ENCODE measurements at regions not wholly inside any gene's neighbourhood (a gene's known extent, or its start where the extent isn't known, plus 50 kb on each side); places are given as distances from the start of the nearest gene placed in this dataset.
A peak's percentile ranks its signal among the peaks of the same experiment; 100 is the strongest.

GRCh38 chr10:76736392-76736791 lies 901.2 kb downstream of the KCNMA1 start:
- Histone ChIP-seq H3K4me3 (no peak overlapping the region), H3K9me3 (peaks cover 2% of the 10 kb centered on the region; the same call in 1 of the 2 replicates), H4K20me1 (no peaks in the 10 kb centered on the region), H3K4me2 (peak overlapping the region; percentile 10; the same call in 1 of the 2 replicates), H3K4me1 (peaks cover 7% of the 10 kb centered on the region), H3K36me3 (no peaks in the 10 kb centered on the region), H3K9ac (no peak overlapping the region), H3K27me3 (no peaks in the 10 kb centered on the region), H3K27ac (no peak overlapping the region)
- TF ChIP-seq Cebpa-rat (IDR thresholded peaks at IDR 0.05): no peak

GRCh38 chr10:76735866-76736265 lies 901.7 kb downstream of the KCNMA1 start:
- Histone ChIP-seq H3K27me3 (no peaks in the 10 kb centered on the region), H4K20me1 (no peaks in the 10 kb centered on the region), H3K9ac (no peak overlapping the region), H3K4me2 (no peak overlapping the region; the same call in 1 of the 2 replicates), H3K36me3 (no peaks in the 10 kb centered on the region), H3K9me3 (peaks cover 7% of the 10 kb centered on the region; the same call in 1 of the 2 replicates), H3K27ac (no peak overlapping the region), H3K4me3 (no peak overlapping the region), H3K4me1 (peaks cover 7% of the 10 kb centered on the region)
- TF ChIP-seq Cebpa-rat (IDR thresholded peaks at IDR 0.05): no peak

GRCh38 chr10:76733441-76733936 lies 904.1 kb downstream of the KCNMA1 start:
- Histone ChIP-seq H3K4me3 (no peak overlapping the region), H3K4me2 (no peak overlapping the region), H3K27ac (no peak overlapping the region), H3K9me3 (peaks cover 11% of the 10 kb centered on the region; the same call in 1 of the 2 replicates), H4K20me1 (no peaks in the 10 kb centered on the region), H3K9ac (no peak overlapping the region), H3K4me1 (peaks cover 7% of the 10 kb centered on the region), H3K27me3 (no peaks in the 10 kb centered on the region), H3K36me3 (no peaks in the 10 kb centered on the region)
- TF ChIP-seq Cebpa-rat (IDR thresholded peaks at IDR 0.05): no peak

GRCh38 chr10:76732306-76732705 lies 905.3 kb downstream of the KCNMA1 start:
- Histone ChIP-seq H3K4me2 (no peak overlapping the region), H4K20me1 (no peaks in the 10 kb centered on the region), H3K27ac (no peak overlapping the region), H3K9me3 (peaks cover 11% of the 10 kb centered on the region; the same call in 1 of the 2 replicates), H3K36me3 (no peaks in the 10 kb centered on the region), H3K9ac (no peak overlapping the region), H3K4me1 (peaks cover 7% of the 10 kb centered on the region), H3K4me3 (no peak overlapping the region), H3K27me3 (no peaks in the 10 kb centered on the region)
- no peak for TF ChIP-seq Cebpa-rat (IDR thresholded peaks at IDR 0.05)

GRCh38 chr10:76729841-76730487 lies 907.6 kb downstream of the KCNMA1 start:
- no peaks in the 10 kb centered on the region for H3K36me3 ChIP-seq

GRCh38 chr10:76729346-76729745 lies 908.3 kb downstream of the KCNMA1 start:
- Histone ChIP-seq H4K20me1 (no peaks in the 10 kb centered on the region), H3K9me3 (peaks cover 11% of the 10 kb centered on the region; the same call in 1 of the 2 replicates), H3K27me3 (no peaks in the 10 kb centered on the region), H3K4me1 (no peaks in the 10 kb centered on the region), H3K4me3 (no peak overlapping the region), H3K27ac (no peak overlapping the region), H3K9ac (no peak overlapping the region), H3K36me3 (no peaks in the 10 kb centered on the region), H3K4me2 (no peak overlapping the region)
- no peak for TF ChIP-seq Cebpa-rat (IDR thresholded peaks at IDR 0.05)

More at GRCh38 chr10:76729841-76730487, 907.6 kb downstream of the KCNMA1 start:
- Histone ChIP-seq H3K9me3 (peaks cover 11% of the 10 kb centered on the region; the same call in 1 of the 2 replicates), H3K4me1 (no peaks in the 10 kb centered on the region), H3K4me3 (no peak overlapping the region), H3K27ac (no peak overlapping the region), H3K9ac (no peak overlapping the region), H3K27me3 (no peaks in the 10 kb centered on the region), H4K20me1 (no peaks in the 10 kb centered on the region), H3K4me2 (no peak overlapping the region)
- no peak for TF ChIP-seq Cebpa-rat (IDR thresholded peaks at IDR 0.05)

GRCh38 chr10:76727038-76727437 lies 910.6 kb downstream of the KCNMA1 start:
- Histone ChIP-seq H3K4me2 (no peak overlapping the region), H3K27me3 (no peaks in the 10 kb centered on the region), H3K9me3 (peaks cover 11% of the 10 kb centered on the region; the same call in 1 of the 2 replicates), H3K36me3 (no peaks in the 10 kb centered on the region), H4K20me1 (no peaks in the 10 kb centered on the region), H3K27ac (no peak overlapping the region), H3K4me1 (no peaks in the 10 kb centered on the region), H3K4me3 (no peak overlapping the region), H3K9ac (no peak overlapping the region)
- TF ChIP-seq Cebpa-rat (IDR thresholded peaks at IDR 0.05): no peak

GRCh38 chr10:76723844-76724243 lies 913.8 kb downstream of the KCNMA1 start:
- no peaks in the 10 kb centered on the region for H3K36me3 ChIP-seq
- H3K4me3 ChIP-seq: no peak overlapping the region
- H3K27me3 ChIP-seq: no peaks in the 10 kb centered on the region
- TF ChIP-seq Cebpa-rat (IDR thresholded peaks at IDR 0.05): no peak
- H3K9me3 ChIP-seq: no peaks in the 10 kb centered on the region
- no peaks in the 10 kb centered on the region for H3K4me1 ChIP-seq
- no peaks in the 10 kb centered on the region for H4K20me1 ChIP-seq
- no peak overlapping the region for H3K27ac ChIP-seq
- H3K4me2 ChIP-seq: no peak overlapping the region
- no peak overlapping the region for H3K9ac ChIP-seq

GRCh38 chr10:76721891-76722505 lies 915.6 kb downstream of the KCNMA1 start:
- no peak overlapping the region for H3K4me3 ChIP-seq
- no peak for TF ChIP-seq Cebpa-rat (IDR thresholded peaks at IDR 0.05)
- no peaks in the 10 kb centered on the region for H3K9me3 ChIP-seq
- no peaks in the 10 kb centered on the region for H3K4me1 ChIP-seq
- H3K9ac ChIP-seq: no peak overlapping the region
- no peak overlapping the region for H3K4me2 ChIP-seq
- H4K20me1 ChIP-seq: no peaks in the 10 kb centered on the region
- H3K27me3 ChIP-seq: no peaks in the 10 kb centered on the region
- H3K36me3 ChIP-seq: no peaks in the 10 kb centered on the region
- no peak overlapping the region for H3K27ac ChIP-seq

GRCh38 chr10:76719006-76719405 lies 918.6 kb downstream of the KCNMA1 start:
- TF ChIP-seq Cebpa-rat (IDR thresholded peaks at IDR 0.05): no peak
- Histone ChIP-seq H3K27ac (no peak overlapping the region), H3K4me1 (no peaks in the 10 kb centered on the region), H3K36me3 (no peaks in the 10 kb centered on the region), H3K9me3 (no peaks in the 10 kb centered on the region), H3K4me2 (no peak overlapping the region), H3K4me3 (no peak overlapping the region), H3K27me3 (no peaks in the 10 kb centered on the region), H4K20me1 (no peaks in the 10 kb centered on the region), H3K9ac (no peak overlapping the region)
